ENCODE measurements at regions not wholly inside any gene's neighbourhood (a gene's known extent, or its start where the extent isn't known, plus 50 kb on each side); places are given as distances from the start of the nearest gene placed in this dataset.

- TF ChIP-seq HMGXB4 (CRISPR knock-in tag; IDR thresholded peaks at IDR 0.05) (no peak), EZH2 (IDR thresholded peaks at IDR 0.05; ENCODE audit: borderline replicate concordance, low read depth, low read length) (no peak)
- TF ChIP-seq, protein P1, sequence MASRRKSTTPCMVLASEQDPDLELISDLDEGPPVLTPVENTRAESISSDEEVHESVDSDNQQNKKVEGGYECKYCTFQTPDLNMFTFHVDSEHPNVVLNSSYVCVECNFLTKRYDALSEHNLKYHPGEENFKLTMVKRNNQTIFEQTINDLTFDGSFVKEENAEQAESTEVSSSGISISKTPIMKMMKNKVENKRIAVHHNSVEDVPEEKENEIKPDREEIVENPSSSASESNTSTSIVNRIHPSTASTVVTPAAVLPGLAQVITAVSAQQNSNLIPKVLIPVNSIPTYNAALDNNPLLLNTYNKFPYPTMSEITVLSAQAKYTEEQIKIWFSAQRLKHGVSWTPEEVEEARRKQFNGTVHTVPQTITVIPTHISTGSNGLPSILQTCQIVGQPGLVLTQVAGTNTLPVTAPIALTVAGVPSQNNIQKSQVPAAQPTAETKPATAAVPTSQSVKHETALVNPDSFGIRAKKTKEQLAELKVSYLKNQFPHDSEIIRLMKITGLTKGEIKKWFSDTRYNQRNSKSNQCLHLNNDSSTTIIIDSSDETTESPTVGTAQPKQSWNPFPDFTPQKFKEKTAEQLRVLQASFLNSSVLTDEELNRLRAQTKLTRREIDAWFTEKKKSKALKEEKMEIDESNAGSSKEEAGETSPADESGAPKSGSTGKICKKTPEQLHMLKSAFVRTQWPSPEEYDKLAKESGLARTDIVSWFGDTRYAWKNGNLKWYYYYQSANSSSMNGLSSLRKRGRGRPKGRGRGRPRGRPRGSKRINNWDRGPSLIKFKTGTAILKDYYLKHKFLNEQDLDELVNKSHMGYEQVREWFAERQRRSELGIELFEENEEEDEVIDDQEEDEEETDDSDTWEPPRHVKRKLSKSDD (conservative IDR thresholded peaks at IDR 0.05; ENCODE audit: low read length), result no peak
Measured at GRCh38 chr14:71308671-71309070, 401.4 kb downstream of the PCNX1 start (continued).

DNA sequence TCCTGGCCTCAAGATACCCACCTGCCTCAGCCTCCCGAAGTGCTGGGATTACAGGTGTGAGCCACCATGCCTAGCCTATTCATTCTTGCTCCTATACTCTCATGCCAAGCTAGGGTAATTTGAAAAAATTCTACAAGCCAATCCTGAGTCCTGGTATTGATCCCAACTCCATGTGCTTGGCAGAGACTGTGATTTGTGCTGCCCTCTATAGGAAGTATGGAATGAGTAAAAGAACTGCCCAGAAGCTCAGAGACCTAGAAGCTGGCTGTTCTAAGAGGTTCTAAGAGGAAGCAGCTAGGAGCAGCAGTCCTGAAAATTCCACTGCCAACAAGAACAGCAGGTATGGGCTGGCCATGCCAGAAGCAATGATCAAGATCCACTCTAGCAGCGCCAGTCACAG lies 402.5 kb downstream of the PCNX1 start:
- Histone ChIP-seq H3K4me3 (no peak overlapping the region), H3K36me3 (ENCODE audit: control insufficient read depth, insufficient read depth, low read length) (no peaks in the 10 kb centered on the region), H3K4me2 (ENCODE audit: insufficient read depth, low read length) (no peak overlapping the region), H3K9ac (ENCODE audit: insufficient read depth in 1 of 2, low read depth in 2 of 2, low read length in 2 of 2) (no peak overlapping the region), H3K9me3 (replicated peaks; ENCODE audit: control insufficient read depth, insufficient read depth, low read depth, low read length) (no peaks in the 10 kb centered on the region), H2AFZ (ENCODE audit: low read depth, low read length) (no peak overlapping the region), H4K20me1 (replicated peaks; ENCODE audit: control insufficient read depth, insufficient read depth, low read length) (no peaks in the 10 kb centered on the region), H3K9me1 (ENCODE audit: control insufficient read depth, insufficient read depth, low read length) (no peaks in the 10 kb centered on the region), H3K79me2 (ENCODE audit: control insufficient read depth, insufficient read depth, low read length) (no peaks in the 10 kb centered on the region), H3K27ac (ENCODE audit: extremely low read depth, low read depth, low read length) (no peak overlapping the region), H3K4me1 (replicated peaks in 1 of 2; ENCODE audit: control insufficient read depth in 2 of 2, insufficient read depth in 2 of 2, low read length in 2 of 2) (no peaks in the 10 kb centered on the region), H3K27me3 (ENCODE audit: control insufficient read depth in 2 of 2, insufficient read depth in 2 of 2, low read length in 2 of 2) (no peaks in the 10 kb centered on the region; a peak in 1 of 5 replicates)
- no peak for DNase-seq (ENCODE audit: extremely low read depth in 1 of 4, low spot score in 3 of 4)
- in situ Hi-C loops (cut with MboI), result no loop called here
- no TSS peak for BruUV-seq (replicated peaks)
- WGBS (ENCODE audit: insufficient coverage, low coverage, missing lambda C conversion rate), result 0% methylated on average over 1 of the region's 2 CpGs
- FAIRE-seq, result no peak
- intact Hi-C loops (cut with micrococcal nuclease), result no loop called here
- ATAC-seq, result no peak
- CTCF ChIA-PET (ENCODE audit: low intra/inter-chr PET ratio), result no interaction called here
- TF ChIP-seq PTRF (tag; IDR thresholded peaks at IDR 0.05) (no peak), CTCF (IDR thresholded peaks at IDR 0.05 in 2 of 3, conservative IDR thresholded peaks at IDR 0.05 in 1 of 3; ENCODE audit: insufficient read depth in 2 of 3, low read depth in 1 of 3, low read length in 3 of 3) (peak in 1 of 3 experiments; percentile 18; a peak in 1 of 6 replicates)
- POLR2A ChIA-PET, result no interaction called here

All from K562 (cell line).